GM12873 (cell line): ENCODE measurements at regions not wholly inside any gene's neighbourhood (a gene's known extent, or its start where the extent isn't known, plus 50 kb on each side); places are given as distances from the start of the nearest gene placed in this dataset.

Source experiments
- TF ChIP-seq, protein P1 (sequence below): IDR thresholded peaks from 2 replicates; pipeline ENCODE4 v1.5.1; 2012; ENCODE audit warnings: low read depth, mild to moderate bottlenecking, moderate library complexity, low read length, control low read depth; ENCODE audit not compliant: insufficient read depth; ENCODE audit errors: missing control alignments

DNA sequence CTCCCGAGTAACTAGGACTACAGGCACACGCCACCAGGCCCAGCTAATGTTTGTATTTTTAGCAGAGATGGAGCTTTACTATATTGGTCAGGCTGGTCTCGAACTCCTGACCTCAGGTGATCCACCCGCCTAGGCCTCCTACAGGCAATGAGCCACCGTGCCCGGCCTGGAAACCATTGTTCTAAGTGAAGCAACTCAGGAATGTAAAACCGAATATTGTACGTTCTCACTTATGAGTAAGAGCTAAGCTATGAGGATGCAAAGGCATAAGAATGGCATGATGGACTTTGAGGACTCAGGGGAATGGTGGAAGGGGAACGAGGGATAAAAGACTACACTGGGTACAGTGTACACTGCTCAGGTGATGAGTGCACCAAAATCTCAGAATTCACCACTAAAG, 235.1 kb upstream of the AUTS2 start:
- TF ChIP-seq, protein P1, sequence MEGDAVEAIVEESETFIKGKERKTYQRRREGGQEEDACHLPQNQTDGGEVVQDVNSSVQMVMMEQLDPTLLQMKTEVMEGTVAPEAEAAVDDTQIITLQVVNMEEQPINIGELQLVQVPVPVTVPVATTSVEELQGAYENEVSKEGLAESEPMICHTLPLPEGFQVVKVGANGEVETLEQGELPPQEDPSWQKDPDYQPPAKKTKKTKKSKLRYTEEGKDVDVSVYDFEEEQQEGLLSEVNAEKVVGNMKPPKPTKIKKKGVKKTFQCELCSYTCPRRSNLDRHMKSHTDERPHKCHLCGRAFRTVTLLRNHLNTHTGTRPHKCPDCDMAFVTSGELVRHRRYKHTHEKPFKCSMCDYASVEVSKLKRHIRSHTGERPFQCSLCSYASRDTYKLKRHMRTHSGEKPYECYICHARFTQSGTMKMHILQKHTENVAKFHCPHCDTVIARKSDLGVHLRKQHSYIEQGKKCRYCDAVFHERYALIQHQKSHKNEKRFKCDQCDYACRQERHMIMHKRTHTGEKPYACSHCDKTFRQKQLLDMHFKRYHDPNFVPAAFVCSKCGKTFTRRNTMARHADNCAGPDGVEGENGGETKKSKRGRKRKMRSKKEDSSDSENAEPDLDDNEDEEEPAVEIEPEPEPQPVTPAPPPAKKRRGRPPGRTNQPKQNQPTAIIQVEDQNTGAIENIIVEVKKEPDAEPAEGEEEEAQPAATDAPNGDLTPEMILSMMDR, result no peak

- TF ChIP-seq, protein P1, result no peak
These were observed 233.2 kb upstream of the AUTS2 start for GRCh38 chr7:69364813-69365643.

GRCh38 chr7:69365651-69366192, 232.6 kb upstream of the AUTS2 start:
- TF ChIP-seq, protein P1, result no peak

DNA sequence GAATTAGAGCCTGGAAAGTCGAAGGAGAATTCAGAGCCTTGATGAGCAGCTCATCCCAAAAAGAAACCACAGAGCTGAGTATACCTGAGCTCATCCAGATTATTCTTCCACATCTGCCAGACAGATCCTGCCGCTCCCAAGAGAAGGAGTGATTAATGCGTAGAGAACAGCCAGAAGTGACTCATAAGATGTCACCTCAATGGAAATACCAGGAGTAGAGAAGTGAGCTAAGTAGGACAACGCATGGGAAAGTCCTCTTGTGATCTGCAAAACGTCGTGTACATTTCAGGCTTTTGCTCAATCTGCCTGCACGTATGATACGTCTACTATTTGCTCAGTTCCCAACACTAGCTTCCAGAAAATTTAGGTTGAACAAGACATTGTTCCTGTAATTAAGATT, 230.5 kb upstream of the AUTS2 start:
- TF ChIP-seq, protein P1, result no peak

- TF ChIP-seq, protein P1, result no peak
These were observed 224.9 kb upstream of the AUTS2 start for GRCh38 chr7:69373171-69374043.

DNA sequence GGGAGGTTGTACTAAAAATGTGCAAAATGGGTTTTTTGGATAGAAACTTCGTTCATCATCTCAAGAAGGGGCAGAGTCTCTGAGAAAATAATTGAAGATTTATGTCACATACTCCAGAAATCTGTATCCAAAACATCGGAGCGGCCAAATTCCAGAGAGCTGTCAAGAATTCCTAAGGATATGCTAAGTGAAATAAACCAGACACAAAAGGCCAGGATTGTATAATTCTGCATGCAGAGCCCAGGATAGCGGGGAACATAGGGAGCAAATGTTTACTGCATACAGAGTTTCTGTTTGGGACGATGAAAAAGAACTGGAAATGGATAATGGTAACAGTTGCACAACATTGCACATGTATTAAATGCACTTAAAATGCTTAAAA, 224.2 kb upstream of the AUTS2 start:
- TF ChIP-seq, protein P1, result no peak

DNA sequence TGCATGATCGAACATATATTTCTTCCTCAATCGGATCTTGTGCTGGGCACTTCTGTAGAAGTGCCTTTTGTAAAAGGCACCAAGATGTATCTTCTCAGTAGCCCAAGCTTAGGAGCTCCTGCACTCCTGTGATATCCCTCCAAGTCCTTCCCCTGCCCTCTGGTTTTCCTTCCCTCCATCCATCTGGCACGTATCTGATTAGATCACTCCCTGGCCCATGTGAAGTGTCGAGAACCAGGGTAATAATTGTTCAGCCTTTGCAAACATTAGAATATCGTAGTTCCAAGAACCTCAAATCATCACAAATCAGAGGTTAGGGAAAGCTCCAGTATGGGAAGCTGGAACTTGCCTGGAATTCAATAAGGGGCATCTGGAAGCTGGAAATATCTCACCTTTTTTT, 221.1 kb upstream of the AUTS2 start:
- TF ChIP-seq, protein P1, result no peak
